ENCODE measurements at regions not wholly inside any gene's neighbourhood (a gene's known extent, or its start where the extent isn't known, plus 50 kb on each side); places are given as distances from the start of the nearest gene placed in this dataset.

DNA sequence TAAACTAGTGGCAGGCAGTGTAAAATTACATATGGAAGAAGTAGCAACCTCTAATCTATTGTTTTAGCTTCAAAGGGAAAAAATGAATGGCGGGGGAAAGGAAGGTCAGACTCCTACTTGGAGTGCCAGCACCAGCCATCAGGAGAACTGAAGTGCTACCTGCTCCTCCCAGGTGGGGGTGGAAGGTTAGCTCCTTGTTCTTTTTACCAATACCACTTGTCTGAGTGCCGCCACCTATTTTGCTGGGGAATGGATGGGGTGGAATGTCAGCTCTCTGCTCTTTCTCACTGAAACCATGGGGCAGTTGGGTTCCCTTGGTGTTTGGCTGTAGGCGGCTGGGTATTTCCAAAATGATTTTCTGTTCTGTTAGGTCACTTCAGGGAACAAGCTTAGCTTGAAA lies 428.7 kb upstream of the EPHA3 start:
- no peaks in the 10 kb centered on the region for H3K27me3 ChIP-seq (ENCODE audit: low read depth)
- intact Hi-C loops (cut with DNase I): no loop called here

DNA sequence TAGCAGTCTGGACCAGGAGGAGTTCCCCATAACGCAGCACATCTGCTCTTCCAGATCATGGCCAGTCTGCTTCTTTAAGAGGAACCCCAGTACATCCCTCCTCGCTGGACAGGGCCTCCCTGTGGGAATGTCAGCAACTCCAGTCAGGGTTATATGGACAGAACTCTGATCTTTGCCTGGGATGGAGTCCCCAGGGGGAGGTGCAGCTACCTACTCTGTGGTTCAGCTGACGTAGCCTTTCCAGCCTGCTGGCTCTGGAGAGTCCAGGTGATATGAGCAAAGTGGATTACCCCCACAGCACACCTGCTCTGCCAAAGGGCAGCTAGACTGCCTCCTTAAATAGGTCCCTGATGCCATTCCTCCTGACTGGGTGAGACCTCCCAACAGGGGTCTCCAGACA lies 417.1 kb upstream of the EPHA3 start:
- no peaks in the 10 kb centered on the region for H3K27me3 ChIP-seq (ENCODE audit: low read depth)
- intact Hi-C loops (cut with DNase I): no loop called here
- H3K36me3 ChIP-seq: no peaks in the 10 kb centered on the region
- no peak for ATAC-seq
- TF ChIP-seq, protein P1, sequence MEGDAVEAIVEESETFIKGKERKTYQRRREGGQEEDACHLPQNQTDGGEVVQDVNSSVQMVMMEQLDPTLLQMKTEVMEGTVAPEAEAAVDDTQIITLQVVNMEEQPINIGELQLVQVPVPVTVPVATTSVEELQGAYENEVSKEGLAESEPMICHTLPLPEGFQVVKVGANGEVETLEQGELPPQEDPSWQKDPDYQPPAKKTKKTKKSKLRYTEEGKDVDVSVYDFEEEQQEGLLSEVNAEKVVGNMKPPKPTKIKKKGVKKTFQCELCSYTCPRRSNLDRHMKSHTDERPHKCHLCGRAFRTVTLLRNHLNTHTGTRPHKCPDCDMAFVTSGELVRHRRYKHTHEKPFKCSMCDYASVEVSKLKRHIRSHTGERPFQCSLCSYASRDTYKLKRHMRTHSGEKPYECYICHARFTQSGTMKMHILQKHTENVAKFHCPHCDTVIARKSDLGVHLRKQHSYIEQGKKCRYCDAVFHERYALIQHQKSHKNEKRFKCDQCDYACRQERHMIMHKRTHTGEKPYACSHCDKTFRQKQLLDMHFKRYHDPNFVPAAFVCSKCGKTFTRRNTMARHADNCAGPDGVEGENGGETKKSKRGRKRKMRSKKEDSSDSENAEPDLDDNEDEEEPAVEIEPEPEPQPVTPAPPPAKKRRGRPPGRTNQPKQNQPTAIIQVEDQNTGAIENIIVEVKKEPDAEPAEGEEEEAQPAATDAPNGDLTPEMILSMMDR (IDR thresholded peaks at IDR 0.05): no peak
- H3K4me1 ChIP-seq: no peaks in the 10 kb centered on the region
- H3K4me3 ChIP-seq: no peak overlapping the region
- H3K27ac ChIP-seq: no peak overlapping the region
- no peaks in the 10 kb centered on the region for H3K9me3 ChIP-seq
- no peak for DNase-seq

More for the DNA sequence above, 428.7 kb upstream of the EPHA3 start:
- Histone ChIP-seq H3K36me3 (no peaks in the 10 kb centered on the region), H3K4me1 (no peaks in the 10 kb centered on the region), H3K4me3 (no peak overlapping the region), H3K9me3 (no peaks in the 10 kb centered on the region), H3K27ac (no peak overlapping the region)
- no peak for ATAC-seq
- TF ChIP-seq, protein P1 (IDR thresholded peaks at IDR 0.05): no peak
- no peak for DNase-seq

DNA sequence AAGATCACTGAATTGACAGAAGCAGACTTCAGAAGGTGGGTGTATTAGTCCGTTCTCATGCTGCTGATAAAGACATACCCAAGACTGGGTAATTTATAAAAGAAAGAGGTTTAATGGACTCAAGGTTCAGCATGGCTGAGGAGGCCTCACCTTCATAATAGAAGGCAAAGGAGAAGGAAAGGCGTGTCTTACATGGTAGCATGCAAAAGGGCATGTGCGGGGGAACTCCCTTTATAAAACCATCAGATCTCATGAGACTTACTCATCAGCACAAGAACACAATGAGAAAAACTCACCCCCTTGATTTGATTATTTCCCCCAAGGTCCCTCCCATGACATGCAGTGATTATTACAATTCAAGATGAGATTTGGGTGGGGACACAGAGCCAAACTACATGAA lies 416.3 kb upstream of the EPHA3 start:
- no peak for ATAC-seq
- DNase-seq: no peak
- TF ChIP-seq, protein P1 (IDR thresholded peaks at IDR 0.05): no peak

DNA sequence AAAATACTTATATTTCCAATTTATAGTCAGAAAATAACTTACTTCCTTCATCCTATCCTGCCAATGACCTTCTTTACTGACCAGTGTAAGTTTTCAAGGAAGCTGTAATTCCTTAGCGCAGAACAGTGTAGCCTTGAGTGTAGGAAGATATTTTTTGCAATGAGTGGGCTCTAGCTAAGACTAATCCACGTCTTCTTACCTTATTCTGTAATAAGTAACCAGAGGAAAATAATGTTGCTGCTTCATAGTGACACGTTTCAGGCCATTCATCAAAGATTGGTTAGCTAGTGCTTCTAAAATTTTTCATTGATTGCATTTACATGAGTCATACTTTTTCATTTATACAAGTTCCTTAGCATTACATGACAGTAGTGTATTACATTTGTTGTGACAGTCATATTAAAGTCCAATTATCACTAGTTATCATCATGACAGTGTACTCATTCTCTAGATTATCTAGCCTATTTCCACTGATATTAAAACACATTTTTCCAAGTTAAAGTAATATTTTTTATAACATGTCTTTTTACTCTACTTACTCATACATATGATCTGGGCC lies 403.8 kb upstream of the EPHA3 start:
- no peaks in the 10 kb centered on the region for H3K9me3 ChIP-seq
- intact Hi-C loops (cut with DNase I): no loop called here
- ATAC-seq (no peak), DNase-seq (no peak)
- no peak overlapping the region for H3K4me3 ChIP-seq
- no peaks in the 10 kb centered on the region for H3K36me3 ChIP-seq
- H3K27me3 ChIP-seq (ENCODE audit: low read depth): no peaks in the 10 kb centered on the region
- TF ChIP-seq, protein P1 (IDR thresholded peaks at IDR 0.05): no peak
- H3K4me1 ChIP-seq: no peaks in the 10 kb centered on the region
- H3K27ac ChIP-seq: no peak overlapping the region

More for the DNA sequence above, 416.3 kb upstream of the EPHA3 start:
- Histone ChIP-seq H3K27me3 (ENCODE audit: low read depth) (no peaks in the 10 kb centered on the region), H3K27ac (no peak overlapping the region), H3K4me3 (no peak overlapping the region), H3K4me1 (no peaks in the 10 kb centered on the region), H3K36me3 (no peaks in the 10 kb centered on the region), H3K9me3 (no peaks in the 10 kb centered on the region)
- intact Hi-C loops (cut with DNase I): no loop called here

DNA sequence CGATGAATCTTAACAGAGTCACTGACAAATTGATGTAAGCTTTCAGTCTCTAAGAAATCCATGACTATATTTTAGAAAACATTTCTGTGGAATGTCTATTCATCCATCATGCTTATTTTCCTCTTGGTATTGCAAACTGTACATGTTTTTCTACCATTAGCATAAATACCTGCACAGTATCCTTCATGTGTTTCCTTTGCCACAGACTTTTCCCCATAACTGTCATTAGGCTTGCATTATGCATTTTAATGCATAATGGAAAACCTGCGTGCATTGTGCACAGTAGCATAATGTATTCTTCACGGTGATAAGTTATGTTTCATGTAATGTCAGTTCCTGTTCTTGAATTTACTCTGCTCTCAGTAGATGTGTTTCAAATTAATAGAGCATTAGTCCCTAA lies 403.1 kb upstream of the EPHA3 start:
- no peaks in the 10 kb centered on the region for H3K36me3 ChIP-seq
- TF ChIP-seq, protein P1 (IDR thresholded peaks at IDR 0.05): no peak
- no peaks in the 10 kb centered on the region for H3K27me3 ChIP-seq (ENCODE audit: low read depth)
- H3K9me3 ChIP-seq: no peaks in the 10 kb centered on the region
- intact Hi-C loops (cut with DNase I): no loop called here
- no peaks in the 10 kb centered on the region for H3K4me1 ChIP-seq
- H3K27ac ChIP-seq: no peak overlapping the region
- DNase-seq: no peak
- no peak overlapping the region for H3K4me3 ChIP-seq
- no peak for ATAC-seq

DNA sequence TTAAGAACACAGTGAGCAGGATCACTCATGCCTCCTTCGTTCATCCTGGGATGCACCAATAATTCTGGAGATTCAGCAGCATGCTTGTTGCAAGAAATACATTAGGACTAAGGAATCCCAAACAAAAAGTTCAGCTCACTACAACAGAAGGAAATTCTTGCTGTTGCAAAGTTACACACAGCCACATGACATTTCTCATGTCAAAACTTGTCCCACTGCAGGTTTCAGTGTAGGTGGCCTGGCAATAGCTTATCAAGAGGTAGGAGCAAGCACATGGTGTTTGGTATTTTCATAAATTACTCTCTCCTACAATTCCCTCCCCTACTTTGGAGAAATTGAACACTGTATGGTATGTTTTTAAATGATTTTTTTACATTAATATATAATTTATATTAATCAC lies 399.6 kb upstream of the EPHA3 start:
- H3K27me3 ChIP-seq (ENCODE audit: low read depth): no peaks in the 10 kb centered on the region
- H3K9me3 ChIP-seq: peaks cover 4% of the 10 kb centered on the region
- intact Hi-C loops (cut with DNase I): no loop called here
- no peak overlapping the region for H3K27ac ChIP-seq
- H3K4me1 ChIP-seq: no peaks in the 10 kb centered on the region
- ATAC-seq (no peak), DNase-seq (no peak)
- H3K36me3 ChIP-seq: no peaks in the 10 kb centered on the region
- TF ChIP-seq, protein P1 (IDR thresholded peaks at IDR 0.05): no peak
- no peak overlapping the region for H3K4me3 ChIP-seq

Measured in lower lobe of right lung (tissue), 2 donors.